ENCODE measurements at regions not wholly inside any gene's neighbourhood (a gene's known extent, or its start where the extent isn't known, plus 50 kb on each side); places are given as distances from the start of the nearest gene placed in this dataset.

DNA sequence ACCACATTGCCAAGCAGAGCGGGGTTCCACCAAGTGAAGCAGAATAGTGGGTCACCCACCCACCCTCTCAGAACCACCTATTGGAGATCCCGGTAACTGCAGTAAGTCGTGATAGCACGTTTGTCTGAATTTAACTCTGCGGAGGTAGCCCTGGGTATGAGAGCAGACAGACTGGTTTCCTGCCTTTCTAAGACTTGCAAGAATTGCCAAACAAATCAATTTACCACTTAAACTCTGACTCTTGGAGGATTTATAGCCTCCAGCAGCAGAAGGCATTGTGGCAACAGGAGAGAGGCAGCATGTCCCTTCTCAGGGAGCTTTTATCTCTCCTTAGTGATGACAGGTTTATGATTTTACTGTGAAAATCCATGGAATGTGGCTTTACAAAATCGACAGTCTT, 287.9 kb upstream of the FMN2 start:
- TF ChIP-seq, protein P1, sequence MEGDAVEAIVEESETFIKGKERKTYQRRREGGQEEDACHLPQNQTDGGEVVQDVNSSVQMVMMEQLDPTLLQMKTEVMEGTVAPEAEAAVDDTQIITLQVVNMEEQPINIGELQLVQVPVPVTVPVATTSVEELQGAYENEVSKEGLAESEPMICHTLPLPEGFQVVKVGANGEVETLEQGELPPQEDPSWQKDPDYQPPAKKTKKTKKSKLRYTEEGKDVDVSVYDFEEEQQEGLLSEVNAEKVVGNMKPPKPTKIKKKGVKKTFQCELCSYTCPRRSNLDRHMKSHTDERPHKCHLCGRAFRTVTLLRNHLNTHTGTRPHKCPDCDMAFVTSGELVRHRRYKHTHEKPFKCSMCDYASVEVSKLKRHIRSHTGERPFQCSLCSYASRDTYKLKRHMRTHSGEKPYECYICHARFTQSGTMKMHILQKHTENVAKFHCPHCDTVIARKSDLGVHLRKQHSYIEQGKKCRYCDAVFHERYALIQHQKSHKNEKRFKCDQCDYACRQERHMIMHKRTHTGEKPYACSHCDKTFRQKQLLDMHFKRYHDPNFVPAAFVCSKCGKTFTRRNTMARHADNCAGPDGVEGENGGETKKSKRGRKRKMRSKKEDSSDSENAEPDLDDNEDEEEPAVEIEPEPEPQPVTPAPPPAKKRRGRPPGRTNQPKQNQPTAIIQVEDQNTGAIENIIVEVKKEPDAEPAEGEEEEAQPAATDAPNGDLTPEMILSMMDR (IDR thresholded peaks at IDR 0.05) = no peak
- intact Hi-C loops (cut with DNase I, micrococcal nuclease) = loop anchor here (2.0 to 5.0 kb wide), 2 partner anchors 86 to 397 kb away; no protein-coding TSS in a partner anchor
- Mint-ChIP-seq H3K4me1 (ENCODE audit: low read depth) (peaks cover 13% of the 10 kb centered on the region), H3K9me3 (no peaks in the 10 kb centered on the region), H3K27ac (no peak overlapping the region), H3K36me3 (ENCODE audit: low read depth) (no peaks in the 10 kb centered on the region), H3K27me3 (no peaks in the 10 kb centered on the region), H3K4me3 (no peak overlapping the region)
- no peaks in the 10 kb centered on the region for H3K9me3 ChIP-seq (ENCODE audit: control insufficient read depth in 1 of 2, insufficient read depth in 1 of 2, low read length in 2 of 2)
- H3K4me1 ChIP-seq (ENCODE audit: insufficient read depth, low read length) = no peaks in the 10 kb centered on the region
- ATAC-seq (ENCODE audit: poor library complexity) = no peak
- DNase-seq = no peak
- ChIA-PET POLR2A (no interaction called here), CTCF (no interaction called here)
- no peaks in the 10 kb centered on the region for H3K27me3 ChIP-seq (ENCODE audit: control insufficient read depth in 1 of 2, insufficient read depth in 2 of 2, low read length in 2 of 2)
- no peak overlapping the region for H3K4me3 ChIP-seq (ENCODE audit: low read length)
- H3K27ac ChIP-seq (ENCODE audit: low read depth in 1 of 2, low read length in 2 of 2) = no peak overlapping the region
- H3K36me3 ChIP-seq (ENCODE audit: insufficient read depth, low read length) = no peaks in the 10 kb centered on the region

DNA sequence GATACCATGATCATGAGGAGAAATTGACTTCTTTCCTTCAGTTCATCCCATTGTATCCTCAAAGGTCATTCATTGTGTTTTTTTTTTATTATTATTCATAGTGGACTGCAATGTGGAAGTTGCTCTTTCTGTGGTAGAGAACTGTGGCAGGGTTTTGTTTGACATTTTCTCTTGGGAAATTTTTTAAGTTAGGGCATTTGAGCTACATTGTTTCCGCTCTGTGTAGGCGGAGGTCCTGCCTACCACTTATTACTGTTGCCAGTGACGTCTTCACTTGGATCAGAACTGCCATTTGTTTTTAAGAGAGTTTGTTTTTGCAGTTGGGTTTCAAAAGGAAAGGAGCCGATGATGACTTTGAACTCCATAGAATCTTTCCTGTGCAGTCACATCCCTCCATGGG, 287.4 kb upstream of the FMN2 start:
- no peak overlapping the region for H3K27ac Mint-ChIP-seq
- Histone ChIP-seq H3K9me3 (ENCODE audit: control insufficient read depth in 1 of 2, insufficient read depth in 1 of 2, low read length in 2 of 2) (no peaks in the 10 kb centered on the region), H3K36me3 (ENCODE audit: insufficient read depth, low read length) (no peaks in the 10 kb centered on the region), H3K4me3 (ENCODE audit: low read length) (no peak overlapping the region), H3K27me3 (ENCODE audit: control insufficient read depth in 1 of 2, insufficient read depth in 2 of 2, low read length in 2 of 2) (no peaks in the 10 kb centered on the region), H3K4me1 (ENCODE audit: insufficient read depth, low read length) (no peaks in the 10 kb centered on the region), H3K27ac (ENCODE audit: low read depth in 1 of 2, low read length in 2 of 2) (no peak overlapping the region)
- H3K36me3 Mint-ChIP-seq (ENCODE audit: low read depth) = no peaks in the 10 kb centered on the region
- CTCF ChIA-PET = no interaction called here
- H3K4me1 Mint-ChIP-seq (ENCODE audit: low read depth) = peaks cover 13% of the 10 kb centered on the region
- ATAC-seq (ENCODE audit: poor library complexity) (no peak), DNase-seq (no peak)
- POLR2A ChIA-PET = no interaction called here
- no peaks in the 10 kb centered on the region for H3K9me3 Mint-ChIP-seq
- H3K27me3 Mint-ChIP-seq = no peaks in the 10 kb centered on the region
- intact Hi-C loops (cut with DNase I, micrococcal nuclease) = loop anchor here in 1 of 2 experiments (5.0 kb wide), 1 partner anchor 87 kb away; no protein-coding TSS in a partner anchor
- H3K4me3 Mint-ChIP-seq = no peak overlapping the region
- TF ChIP-seq, protein P1 (IDR thresholded peaks at IDR 0.05) = no peak

DNA sequence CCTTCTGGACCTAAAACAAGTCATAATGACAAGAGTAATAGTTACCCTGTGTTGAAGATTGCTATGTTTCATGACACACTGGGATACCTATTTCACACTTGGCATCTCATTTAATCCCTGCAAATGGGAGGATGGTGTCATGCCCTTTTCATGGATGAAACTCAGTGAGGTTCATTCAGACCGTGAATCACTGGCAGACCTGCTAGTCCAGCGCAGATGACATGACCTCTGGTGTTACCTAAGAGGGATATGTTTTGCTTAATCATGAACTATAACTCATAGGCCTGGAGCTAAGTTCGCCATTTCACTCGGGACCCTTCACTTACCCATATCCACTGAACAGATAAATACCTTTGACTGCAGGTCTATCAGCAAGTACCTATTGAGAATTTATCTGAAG, 286.6 kb upstream of the FMN2 start:
- POLR2A ChIA-PET = interaction anchor here (0.8 kb wide), 1 partner anchor 85 kb away, joined by 4 read pairs; no protein-coding TSS in a partner anchor
- no peak overlapping the region for H3K4me3 Mint-ChIP-seq
- H3K36me3 Mint-ChIP-seq (ENCODE audit: low read depth) = no peaks in the 10 kb centered on the region
- peaks cover 3% of the 10 kb centered on the region for H3K4me1 ChIP-seq (ENCODE audit: insufficient read depth, low read length)
- no peak overlapping the region for H3K27ac ChIP-seq (ENCODE audit: low read depth in 1 of 2, low read length in 2 of 2)
- H3K9me3 Mint-ChIP-seq = no peaks in the 10 kb centered on the region
- H3K36me3 ChIP-seq (ENCODE audit: insufficient read depth, low read length) = no peaks in the 10 kb centered on the region
- DNase-seq (peak in 1 of 14 experiments; percentile 20), ATAC-seq (ENCODE audit: poor library complexity) (no peak)
- no peaks in the 10 kb centered on the region for H3K27me3 ChIP-seq (ENCODE audit: control insufficient read depth in 1 of 2, insufficient read depth in 2 of 2, low read length in 2 of 2)
- no peaks in the 10 kb centered on the region for H3K9me3 ChIP-seq (ENCODE audit: control insufficient read depth in 1 of 2, insufficient read depth in 1 of 2, low read length in 2 of 2)
- intact Hi-C loops (cut with DNase I, micrococcal nuclease) = no loop called here
- TF ChIP-seq, protein P1 (IDR thresholded peaks at IDR 0.05) = no peak
- H3K4me3 ChIP-seq (ENCODE audit: low read length) = no peak overlapping the region
- H3K27ac Mint-ChIP-seq = no peak overlapping the region
- CTCF ChIA-PET = no interaction called here
- H3K4me1 Mint-ChIP-seq (ENCODE audit: low read depth) = peaks cover 19% of the 10 kb centered on the region
- no peaks in the 10 kb centered on the region for H3K27me3 Mint-ChIP-seq

Measured in CD4-positive, alpha-beta T cell (primary cell).